Neuronal stem cell (in vitro differentiated cells): ENCODE measurements at regions not wholly inside any gene's neighbourhood (a gene's known extent, or its start where the extent isn't known, plus 50 kb on each side); places are given as distances from the start of the nearest gene placed in this dataset.

Source experiments
- DNase-seq: peaks from one replicate; pipeline ENCODE4 v3.0.0-alpha.2; 2013; ENCODE audit warnings: low spot score
- H2AFZ ChIP-seq: one replicate; pipeline ENCODE4 v1.6.1; 2013; ENCODE audit warnings: mild to moderate bottlenecking, low read length, inconsistent platforms
- H2AK5ac ChIP-seq: 2 replicates; pipeline ENCODE4 v1.6.1; 2013; ENCODE audit warnings: low read depth, mild to moderate bottlenecking, inconsistent platforms, low read length, moderate library complexity, mixed read lengths
- H2BK120ac ChIP-seq: 2 replicates; pipeline ENCODE4 v1.6.1; 2013; ENCODE audit warnings: low read depth, mild to moderate bottlenecking, inconsistent platforms, low read length, moderate library complexity, mixed read lengths
- H2BK12ac ChIP-seq: one replicate; pipeline ENCODE4 v1.6.1; 2013; ENCODE audit warnings: low read length, inconsistent platforms
- H2BK15ac ChIP-seq: 2 replicates; pipeline ENCODE4 v1.6.1; 2013; ENCODE audit warnings: mild to moderate bottlenecking, low read length, inconsistent platforms, mixed read lengths
- H2BK5ac ChIP-seq: one replicate; pipeline ENCODE4 v1.6.1; 2013; ENCODE audit warnings: inconsistent platforms, mild to moderate bottlenecking, low read length, moderate library complexity
- H3K14ac ChIP-seq: one replicate; pipeline ENCODE4 v1.6.1; 2013; ENCODE audit warnings: low read length, inconsistent platforms
- H3K18ac ChIP-seq: 2 replicates; pipeline ENCODE4 v1.6.1; 2013; ENCODE audit warnings: low read length, inconsistent platforms
- H3K23ac ChIP-seq: 2 replicates; pipeline ENCODE4 v1.6.1; 2013; ENCODE audit warnings: low read depth, mild to moderate bottlenecking, mixed read lengths, low read length, inconsistent platforms; ENCODE audit not compliant: poor library complexity
- H3K27ac ChIP-seq: replicated peaks from 3 replicates; pipeline ENCODE4 v1.5.1; 2013; ENCODE audit warnings: low read length, inconsistent platforms
- H3K27me3 ChIP-seq, 3 experiments: 2 replicates each; pipeline ENCODE4 v1.6.1; 2013; ENCODE audit warnings: low read length in 3 of 3, mild to moderate bottlenecking in 2 of 3, inconsistent platforms in 1 of 3, low read depth in 1 of 3, mixed read lengths in 1 of 3, moderate library complexity in 1 of 3; ENCODE audit not compliant: control insufficient read depth in 3 of 3, insufficient read depth in 3 of 3
- H3K36me3 ChIP-seq, 2 donors: replicated peaks in 1 of 2; 2 replicates each; pipeline ENCODE4 v1.6.1; 2013; ENCODE audit warnings: low read length in 2 of 2; ENCODE audit not compliant: control insufficient read depth in 2 of 2, insufficient read depth in 2 of 2
- H3K4ac ChIP-seq: 2 replicates; pipeline ENCODE4 v1.6.1; 2013; ENCODE audit warnings: inconsistent platforms, mild to moderate bottlenecking, low read length, moderate library complexity
- H3K4me1 ChIP-seq, 2 donors: 1 replicate in 1 of 2; 2 replicates in 1 of 2; pipeline ENCODE4 v1.6.1; 2013; ENCODE audit warnings: low read length in 2 of 2, low read depth in 1 of 2; ENCODE audit not compliant: control insufficient read depth in 2 of 2, insufficient read depth in 1 of 2
- H3K4me2 ChIP-seq: one replicate; pipeline ENCODE4 v1.6.1; 2013; ENCODE audit warnings: mild to moderate bottlenecking, low read length, inconsistent platforms; ENCODE audit not compliant: insufficient read depth, poor library complexity, severe bottlenecking
- H3K4me3 ChIP-seq, 2 donors: 2 replicates each; pipeline ENCODE4 v1.5.1; 2013; ENCODE audit warnings: low read length in 2 of 2, mild to moderate bottlenecking in 2 of 2, inconsistent platforms in 1 of 2, moderate library complexity in 1 of 2
- H3K79me1 ChIP-seq: one replicate; pipeline ENCODE4 v1.6.1; 2013; ENCODE audit warnings: low read depth, mild to moderate bottlenecking, inconsistent platforms, low read length, moderate library complexity
- H3K9ac ChIP-seq: one replicate; pipeline ENCODE4 v1.6.1; 2013; ENCODE audit warnings: mild to moderate bottlenecking, low read depth, low read length, inconsistent platforms; ENCODE audit not compliant: poor library complexity
- H3K9me3 ChIP-seq, 2 donors: replicated peaks in 1 of 2; 2 replicates each; pipeline versions ENCODE3 to v1.6.1; 2013; ENCODE audit warnings: low read length in 2 of 2, mild to moderate bottlenecking in 2 of 2, inconsistent platforms in 1 of 2, low read depth in 1 of 2, mixed read lengths in 1 of 2, moderate library complexity in 1 of 2; ENCODE audit not compliant: control insufficient read depth in 2 of 2, insufficient read depth in 1 of 2
- H4K8ac ChIP-seq: one replicate; pipeline ENCODE4 v1.6.1; 2013; ENCODE audit warnings: low read depth, mild to moderate bottlenecking, inconsistent platforms, low read length, moderate library complexity
- H4K91ac ChIP-seq: one replicate; pipeline ENCODE4 v1.6.1; 2013; ENCODE audit warnings: low read length, low read depth, mild to moderate bottlenecking, inconsistent platforms; ENCODE audit not compliant: poor library complexity
- WGBS, 2 donors: extraction: QIAGEN DNeasy Blood & Tissue Kit; methylation state at CpG; one replicate each; pipeline ENCODE4 v1.1.7; 2013; ENCODE audit warnings: missing lambda C conversion rate in 2 of 2, mixed read lengths in 1 of 2; ENCODE audit not compliant: insufficient read length in 2 of 2, insufficient replicate concordance in 1 of 2; ENCODE audit errors: extremely low coverage in 2 of 2; 5-methylcytosine and 5-hydroxymethylcytosine counted together

GRCh38 chr3:147838652-147839051, 429.5 kb downstream of the ZIC1 start:
- H2BK120ac ChIP-seq: no peak overlapping the region
- no peak overlapping the region for H3K27ac ChIP-seq
- no peak overlapping the region for H2BK5ac ChIP-seq
- no peak overlapping the region for H3K23ac ChIP-seq
- no peaks in the 10 kb centered on the region for H3K4me1 ChIP-seq
- H3K18ac ChIP-seq: no peak overlapping the region
- H3K4me3 ChIP-seq: no peak overlapping the region
- no CpG with 5 or more reads among the region's 2 CpGs for WGBS, 2 donors
- no peak overlapping the region for H3K9ac ChIP-seq
- peaks cover 2 to 9% of the 10 kb centered on the region in 2 donors for H3K9me3 ChIP-seq
- no peak overlapping the region for H2AFZ ChIP-seq
- H2BK15ac ChIP-seq: no peak overlapping the region
- H2BK12ac ChIP-seq: no peak overlapping the region
- DNase-seq: no peak
- H3K4ac ChIP-seq: no peak overlapping the region
- H4K91ac ChIP-seq: no peak overlapping the region
- no peak overlapping the region for H2AK5ac ChIP-seq
- no peak overlapping the region for H4K8ac ChIP-seq
- H3K79me1 ChIP-seq: no peaks in the 10 kb centered on the region
- no peak overlapping the region for H3K14ac ChIP-seq
- no peak overlapping the region for H3K4me2 ChIP-seq
- no peaks in the 10 kb centered on the region for H3K27me3 ChIP-seq
- peaks cover 0 to 2% of the 10 kb centered on the region in 2 donors for H3K36me3 ChIP-seq

- Histone ChIP-seq H2BK12ac (no peak overlapping the region), H2BK120ac (no peak overlapping the region), H4K91ac (no peak overlapping the region), H3K9me3 (peaks cover 0 to 8% of the 10 kb centered on the region in 2 donors), H3K14ac (no peak overlapping the region), H2BK15ac (no peak overlapping the region), H3K79me1 (no peaks in the 10 kb centered on the region), H3K36me3 (peaks cover 0 to 2% of the 10 kb centered on the region in 2 donors), H3K23ac (no peak overlapping the region), H2AFZ (no peak overlapping the region), H3K4me2 (no peak overlapping the region), H4K8ac (no peak overlapping the region), H3K27me3 (no peaks in the 10 kb centered on the region), H3K18ac (no peak overlapping the region), H3K4me3 (no peak overlapping the region), H3K9ac (no peak overlapping the region), H3K4ac (no peak overlapping the region), H3K4me1 (peaks cover 1 to 15% of the 10 kb centered on the region in 2 donors), H2AK5ac (no peak overlapping the region), H3K27ac (no peak overlapping the region), H2BK5ac (no peak overlapping the region)
- no CpG with 5 or more reads among the region's 1 CpG for WGBS, 2 donors
- DNase-seq: no peak
These were observed 434.2 kb downstream of the ZIC1 start for GRCh38 chr3:147843331-147843730.

GRCh38 chr3:147846293-147846692, 437.1 kb downstream of the ZIC1 start:
- H3K14ac ChIP-seq: no peak overlapping the region
- no peak overlapping the region for H2BK12ac ChIP-seq
- no peak overlapping the region for H3K18ac ChIP-seq
- no peak overlapping the region for H3K4me3 ChIP-seq
- DNase-seq: no peak
- H4K91ac ChIP-seq: no peak overlapping the region
- H3K23ac ChIP-seq: no peak overlapping the region
- H2BK15ac ChIP-seq: no peak overlapping the region
- H4K8ac ChIP-seq: no peak overlapping the region
- no peak overlapping the region for H2AFZ ChIP-seq
- no peaks in the 10 kb centered on the region for H3K36me3 ChIP-seq
- no peak overlapping the region for H2BK5ac ChIP-seq
- H3K79me1 ChIP-seq: no peaks in the 10 kb centered on the region
- no peak overlapping the region for H3K9ac ChIP-seq
- no peak overlapping the region for H2AK5ac ChIP-seq
- H2BK120ac ChIP-seq: no peak overlapping the region
- no peak overlapping the region for H3K4me2 ChIP-seq
- H3K27ac ChIP-seq: no peak overlapping the region
- peaks cover 1 to 15% of the 10 kb centered on the region in 2 donors for H3K4me1 ChIP-seq
- H3K4ac ChIP-seq: no peak overlapping the region
- WGBS, 2 donors: no CpG with 5 or more reads among the region's 4 CpGs
- no peaks in the 10 kb centered on the region for H3K27me3 ChIP-seq
- H3K9me3 ChIP-seq: peaks cover 0 to 4% of the 10 kb centered on the region in 2 donors

GRCh38 chr3:147846854-147847478, 437.8 kb downstream of the ZIC1 start:
- H2BK15ac ChIP-seq: no peak overlapping the region
- no peak overlapping the region for H4K8ac ChIP-seq
- H3K27ac ChIP-seq: no peak overlapping the region
- no peak overlapping the region for H4K91ac ChIP-seq
- H3K4me1 ChIP-seq: peaks cover 1 to 15% of the 10 kb centered on the region in 2 donors
- H2BK120ac ChIP-seq: no peak overlapping the region
- peaks cover 0 to 4% of the 10 kb centered on the region in 2 donors for H3K9me3 ChIP-seq
- H2BK5ac ChIP-seq: no peak overlapping the region
- no peak overlapping the region for H2AK5ac ChIP-seq
- no peak overlapping the region for H3K14ac ChIP-seq
- no peak overlapping the region for H2AFZ ChIP-seq
- H2BK12ac ChIP-seq: no peak overlapping the region
- no peaks in the 10 kb centered on the region for H3K36me3 ChIP-seq
- no peak overlapping the region for H3K9ac ChIP-seq
- H3K4me3 ChIP-seq: no peak overlapping the region
- H3K23ac ChIP-seq: no peak overlapping the region
- no peak overlapping the region for H3K4ac ChIP-seq
- no peaks in the 10 kb centered on the region for H3K79me1 ChIP-seq
- no CpG with 5 or more reads among the region's 3 CpGs for WGBS, 2 donors
- H3K4me2 ChIP-seq: no peak overlapping the region
- no peaks in the 10 kb centered on the region for H3K27me3 ChIP-seq
- no peak overlapping the region for H3K18ac ChIP-seq
- peak; percentile 55 for DNase-seq
